Nephron (organoid): ENCODE measurements at regions not wholly inside any gene's neighbourhood (a gene's known extent, or its start where the extent isn't known, plus 50 kb on each side); places are given as distances from the start of the nearest gene placed in this dataset.

ENCODE experiments used
- H3K27ac Mint-ChIP-seq, 3 experiments: 2 replicates each; pipeline ENCODE4 v1.8.0; 2020; ENCODE audit warnings: mixed read lengths in 3 of 3, mild to moderate bottlenecking in 2 of 3, moderate library complexity in 1 of 3
- H3K27me3 Mint-ChIP-seq: 2 replicates; pipeline ENCODE4 v1.8.0; 2021; ENCODE audit warnings: low read depth, mild to moderate bottlenecking, moderate library complexity, mixed read lengths
- H3K36me3 Mint-ChIP-seq: 2 replicates; pipeline ENCODE4 v1.8.0; 2020; ENCODE audit warnings: low read depth, mixed read lengths
- H3K4me1 Mint-ChIP-seq: 2 replicates; pipeline ENCODE4 v1.8.0; 2020; ENCODE audit warnings: mixed read lengths
- H3K4me3 Mint-ChIP-seq, 3 experiments: 2 replicates each; pipeline ENCODE4 v1.8.0; 2020; ENCODE audit warnings: mild to moderate bottlenecking in 3 of 3, mixed read lengths in 3 of 3, moderate library complexity in 2 of 3
- H3K9me3 Mint-ChIP-seq: 2 replicates; pipeline ENCODE4 v1.8.0; 2020; ENCODE audit warnings: mixed read lengths
- TF ChIP-seq, protein P1 (sequence below), 3 experiments: fragments of 200-600 bp; sonication (generic); IDR thresholded peaks; one replicate each; pipeline ENCODE4 v1.5.0; 2021; ENCODE audit warnings: antibody characterized with exemption in 3 of 3; ENCODE audit not compliant: unreplicated experiment in 3 of 3

DNA sequence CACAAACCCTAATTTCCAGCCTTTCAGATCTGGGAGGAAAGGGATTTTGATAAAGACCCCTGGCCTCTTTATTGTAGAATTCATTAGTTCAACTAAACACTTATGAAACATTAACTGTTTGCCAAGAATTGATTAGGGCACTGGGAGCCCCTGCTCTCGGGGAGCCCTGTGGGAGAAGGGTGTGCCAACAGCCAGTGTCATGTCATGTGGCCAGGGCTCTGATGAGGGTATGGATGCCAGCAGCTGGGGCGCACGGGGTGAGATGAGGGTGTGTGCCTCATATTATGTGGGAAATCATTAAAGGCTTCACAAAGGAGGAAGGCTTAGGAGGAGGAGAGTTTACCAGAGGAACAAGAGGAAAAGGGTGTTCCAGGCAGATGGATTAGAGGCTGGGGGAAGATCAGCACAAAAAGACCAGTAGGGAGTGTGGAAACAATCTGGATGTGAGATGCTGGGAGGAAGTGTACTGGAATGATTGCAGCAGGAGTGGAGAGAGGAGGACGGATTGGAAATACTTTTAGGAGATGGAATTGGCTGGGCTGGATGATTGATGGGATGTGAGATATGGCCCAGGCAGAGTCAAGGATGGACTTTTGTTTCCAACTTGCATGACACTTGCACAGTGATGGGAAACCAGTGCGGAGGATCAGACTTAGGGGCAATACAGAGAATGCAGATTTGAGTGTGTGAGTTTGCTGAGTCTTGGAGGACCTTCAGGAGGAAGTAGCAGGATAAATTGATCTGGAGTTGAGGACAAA lies 137.8 kb downstream of the CSNK2A3 start:
- no peaks in the 10 kb centered on the region for H3K9me3 Mint-ChIP-seq
- no peak overlapping the region for H3K27ac Mint-ChIP-seq
- peaks cover 13% of the 10 kb centered on the region for H3K27me3 Mint-ChIP-seq
- no peaks in the 10 kb centered on the region for H3K36me3 Mint-ChIP-seq
- H3K4me1 Mint-ChIP-seq, result peaks cover 35% of the 10 kb centered on the region
- TF ChIP-seq, protein P1, sequence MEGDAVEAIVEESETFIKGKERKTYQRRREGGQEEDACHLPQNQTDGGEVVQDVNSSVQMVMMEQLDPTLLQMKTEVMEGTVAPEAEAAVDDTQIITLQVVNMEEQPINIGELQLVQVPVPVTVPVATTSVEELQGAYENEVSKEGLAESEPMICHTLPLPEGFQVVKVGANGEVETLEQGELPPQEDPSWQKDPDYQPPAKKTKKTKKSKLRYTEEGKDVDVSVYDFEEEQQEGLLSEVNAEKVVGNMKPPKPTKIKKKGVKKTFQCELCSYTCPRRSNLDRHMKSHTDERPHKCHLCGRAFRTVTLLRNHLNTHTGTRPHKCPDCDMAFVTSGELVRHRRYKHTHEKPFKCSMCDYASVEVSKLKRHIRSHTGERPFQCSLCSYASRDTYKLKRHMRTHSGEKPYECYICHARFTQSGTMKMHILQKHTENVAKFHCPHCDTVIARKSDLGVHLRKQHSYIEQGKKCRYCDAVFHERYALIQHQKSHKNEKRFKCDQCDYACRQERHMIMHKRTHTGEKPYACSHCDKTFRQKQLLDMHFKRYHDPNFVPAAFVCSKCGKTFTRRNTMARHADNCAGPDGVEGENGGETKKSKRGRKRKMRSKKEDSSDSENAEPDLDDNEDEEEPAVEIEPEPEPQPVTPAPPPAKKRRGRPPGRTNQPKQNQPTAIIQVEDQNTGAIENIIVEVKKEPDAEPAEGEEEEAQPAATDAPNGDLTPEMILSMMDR (IDR thresholded peaks at IDR 0.05; ENCODE audit: unreplicated experiment in 3 of 3), result no peak
- no peak overlapping the region for H3K4me3 Mint-ChIP-seq

DNA sequence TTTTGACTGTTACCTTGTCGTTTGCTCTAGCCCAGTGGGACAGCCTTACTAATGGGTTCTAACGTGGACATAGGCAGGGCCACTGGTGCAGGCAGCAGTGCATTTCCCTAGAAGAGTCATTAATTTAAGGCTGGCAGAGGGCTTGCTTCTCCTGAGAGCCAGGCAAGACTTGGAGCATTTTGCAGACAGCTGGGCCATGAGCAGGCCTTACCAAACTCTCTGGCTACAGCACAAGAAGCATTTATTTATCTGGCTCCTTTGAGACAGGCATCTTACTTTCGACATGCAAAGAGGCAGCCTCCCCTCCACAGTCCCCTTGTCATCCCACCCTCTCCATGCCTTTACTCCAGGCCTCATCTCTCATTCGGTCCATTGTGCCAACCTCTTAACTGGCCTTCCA lies 139.9 kb downstream of the CSNK2A3 start:
- TF ChIP-seq, protein P1 (IDR thresholded peaks at IDR 0.05; ENCODE audit: unreplicated experiment in 3 of 3), result no peak
- Mint-ChIP-seq H3K36me3 (no peaks in the 10 kb centered on the region), H3K4me1 (peaks cover 15% of the 10 kb centered on the region), H3K9me3 (peaks cover 5% of the 10 kb centered on the region), H3K27ac (no peak overlapping the region), H3K4me3 (no peak overlapping the region), H3K27me3 (peaks cover 17% of the 10 kb centered on the region)

DNA sequence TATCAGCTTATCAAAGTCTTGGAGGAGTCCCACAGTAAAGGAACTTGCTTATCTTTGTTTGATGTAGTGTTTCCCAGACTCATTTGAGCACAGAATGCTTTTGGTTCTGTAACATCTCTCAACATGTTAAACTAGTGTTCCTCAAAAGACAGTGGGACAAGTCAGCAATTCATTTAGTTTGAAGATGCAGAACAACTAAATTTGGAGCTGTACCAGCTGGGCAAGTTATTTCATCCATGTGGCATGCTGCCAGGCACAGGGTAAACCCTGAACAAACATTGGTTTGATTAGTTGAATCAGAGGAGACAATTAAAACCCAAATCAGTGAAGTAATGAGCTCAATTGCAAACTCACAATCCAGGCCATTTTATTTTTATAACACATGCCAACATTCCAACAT lies 141.2 kb downstream of the CSNK2A3 start:
- TF ChIP-seq, protein P1 (IDR thresholded peaks at IDR 0.05; ENCODE audit: unreplicated experiment in 3 of 3), result no peak
- Mint-ChIP-seq H3K36me3 (no peaks in the 10 kb centered on the region), H3K27me3 (peaks cover 17% of the 10 kb centered on the region), H3K27ac (no peak overlapping the region), H3K9me3 (peaks cover 5% of the 10 kb centered on the region), H3K4me3 (no peak overlapping the region), H3K4me1 (peaks cover 14% of the 10 kb centered on the region)

DNA sequence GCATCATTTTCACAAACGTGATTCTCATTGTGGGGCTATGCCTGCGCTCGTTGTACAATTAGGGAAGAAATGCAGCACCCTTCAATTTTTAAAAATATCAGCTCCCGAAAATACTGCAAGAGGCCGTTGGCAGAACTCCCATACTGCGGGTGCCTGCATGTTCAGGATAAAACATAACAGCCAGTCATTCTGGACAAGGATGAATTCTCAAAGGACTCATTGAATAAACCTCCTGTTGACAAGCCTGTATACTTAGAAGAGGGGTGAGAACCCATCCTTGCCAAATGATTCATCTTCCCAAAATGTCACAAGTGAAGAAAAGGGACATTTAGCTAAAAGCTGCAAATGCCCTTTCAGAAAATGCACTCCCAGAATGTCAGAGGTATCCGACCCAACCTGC lies 141.9 kb downstream of the CSNK2A3 start:
- Mint-ChIP-seq H3K4me1 (peaks cover 14% of the 10 kb centered on the region), H3K9me3 (peaks cover 5% of the 10 kb centered on the region), H3K4me3 (no peak overlapping the region), H3K27ac (no peak overlapping the region), H3K27me3 (peaks cover 17% of the 10 kb centered on the region), H3K36me3 (no peaks in the 10 kb centered on the region)
- TF ChIP-seq, protein P1 (IDR thresholded peaks at IDR 0.05; ENCODE audit: unreplicated experiment in 3 of 3), result no peak

DNA sequence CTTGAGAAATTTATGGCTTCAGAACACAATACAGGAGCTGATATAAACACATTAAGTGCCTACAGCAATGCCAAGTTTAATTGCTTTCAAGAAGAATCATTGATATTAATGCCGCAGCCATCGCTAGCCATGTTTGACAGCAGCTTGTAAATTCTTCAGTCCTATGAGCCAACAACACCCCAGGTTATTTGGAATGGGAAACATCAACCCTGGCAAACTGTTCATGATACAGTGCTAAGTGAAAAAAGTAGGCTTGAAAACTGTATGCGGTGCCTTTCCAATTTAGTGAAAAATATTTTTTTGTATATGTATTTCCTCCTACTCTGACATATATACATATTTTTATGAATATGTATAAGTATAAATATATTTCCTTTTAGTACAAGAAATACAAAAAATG lies 142.6 kb downstream of the CSNK2A3 start:
- Mint-ChIP-seq H3K9me3 (peaks cover 5% of the 10 kb centered on the region), H3K4me1 (peaks cover 13% of the 10 kb centered on the region), H3K27me3 (peaks cover 15% of the 10 kb centered on the region), H3K36me3 (no peaks in the 10 kb centered on the region), H3K4me3 (no peak overlapping the region), H3K27ac (no peak overlapping the region)
- TF ChIP-seq, protein P1 (IDR thresholded peaks at IDR 0.05; ENCODE audit: unreplicated experiment in 3 of 3), result no peak

DNA sequence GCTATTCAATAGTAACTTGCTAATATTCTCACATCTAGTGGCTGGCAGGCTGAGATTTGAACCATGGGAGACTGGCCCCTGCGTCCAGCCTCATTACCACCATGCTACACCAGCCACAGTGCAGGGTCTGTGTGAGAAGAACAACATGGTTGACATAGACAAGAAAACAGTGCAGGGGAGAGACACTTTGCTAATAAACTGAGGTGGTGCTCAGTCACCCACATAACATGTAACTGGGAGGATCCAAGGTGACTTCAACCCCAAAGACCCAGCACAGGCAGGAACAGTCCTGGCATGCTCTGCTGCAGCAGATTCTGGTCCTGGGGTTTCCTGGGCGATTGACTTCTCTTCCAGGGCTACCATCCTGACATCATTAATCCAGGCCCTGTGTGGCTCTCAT lies 143.1 kb downstream of the CSNK2A3 start:
- Mint-ChIP-seq H3K27me3 (peaks cover 12% of the 10 kb centered on the region), H3K27ac (no peak overlapping the region), H3K4me3 (no peak overlapping the region), H3K4me1 (peaks cover 8% of the 10 kb centered on the region), H3K9me3 (peaks cover 6% of the 10 kb centered on the region), H3K36me3 (no peaks in the 10 kb centered on the region)
- TF ChIP-seq, protein P1 (IDR thresholded peaks at IDR 0.05; ENCODE audit: unreplicated experiment in 3 of 3), result no peak
